Retinal pigment epithelial cell (primary cell): ENCODE measurements at regions not wholly inside any gene's neighbourhood (a gene's known extent, or its start where the extent isn't known, plus 50 kb on each side); places are given as distances from the start of the nearest gene placed in this dataset.
"Not testable (repeated sequence)": the region's sequence is repeated elsewhere in the genome, so short reads cannot be mapped to it uniquely, and the experiment has no call there.

Source experiments
- DNase-seq: peaks from one replicate; pipeline ENCODE4 v3.0.0-alpha.2; 2010; ENCODE audit warnings: low read depth
- H3K4me3 ChIP-seq: 2 replicates; pipeline ENCODE4 v1.5.1; 2011; ENCODE audit warnings: mild to moderate bottlenecking, low read length, control low read depth, moderate library complexity
- TF ChIP-seq, protein P1 (sequence below): conservative IDR thresholded peaks from 2 replicates; pipeline ENCODE4 v1.5.1; 2011; ENCODE audit warnings: low read depth, low read length, control low read depth, inconsistent platforms

DNA sequence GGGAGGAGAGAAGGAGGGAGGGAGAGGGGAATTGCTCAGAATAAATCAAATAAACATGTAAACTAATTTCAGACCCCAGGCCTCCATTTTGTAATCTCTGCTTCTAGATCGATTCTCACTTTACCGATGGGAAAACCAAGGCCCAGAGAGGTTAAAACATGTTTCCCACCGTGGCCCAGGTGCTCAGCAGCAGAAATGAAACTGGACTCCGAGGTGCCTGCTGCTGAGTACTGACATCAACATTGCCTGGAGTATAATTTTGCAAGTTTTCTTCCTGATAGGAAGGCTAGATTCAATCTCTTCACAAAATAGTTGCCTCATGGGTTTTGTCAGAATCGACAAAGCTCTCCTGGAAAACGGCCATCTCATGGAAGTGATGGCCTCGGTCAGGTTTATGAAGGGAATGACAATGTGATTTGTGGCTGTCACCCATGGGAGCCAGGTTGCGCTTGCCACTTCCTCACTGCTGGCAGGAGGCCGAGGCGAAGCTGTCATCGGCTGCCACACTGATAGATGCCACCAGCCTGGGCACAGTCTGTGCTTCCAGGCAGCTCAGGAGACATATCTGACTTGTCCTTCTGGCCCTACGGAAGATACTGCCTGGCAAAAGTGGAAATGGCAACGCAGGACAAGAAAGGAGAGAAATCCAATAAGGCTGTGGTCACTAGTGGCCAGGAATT is 133.1 kb upstream of the LRRN1 start:
- TF ChIP-seq, protein P1, sequence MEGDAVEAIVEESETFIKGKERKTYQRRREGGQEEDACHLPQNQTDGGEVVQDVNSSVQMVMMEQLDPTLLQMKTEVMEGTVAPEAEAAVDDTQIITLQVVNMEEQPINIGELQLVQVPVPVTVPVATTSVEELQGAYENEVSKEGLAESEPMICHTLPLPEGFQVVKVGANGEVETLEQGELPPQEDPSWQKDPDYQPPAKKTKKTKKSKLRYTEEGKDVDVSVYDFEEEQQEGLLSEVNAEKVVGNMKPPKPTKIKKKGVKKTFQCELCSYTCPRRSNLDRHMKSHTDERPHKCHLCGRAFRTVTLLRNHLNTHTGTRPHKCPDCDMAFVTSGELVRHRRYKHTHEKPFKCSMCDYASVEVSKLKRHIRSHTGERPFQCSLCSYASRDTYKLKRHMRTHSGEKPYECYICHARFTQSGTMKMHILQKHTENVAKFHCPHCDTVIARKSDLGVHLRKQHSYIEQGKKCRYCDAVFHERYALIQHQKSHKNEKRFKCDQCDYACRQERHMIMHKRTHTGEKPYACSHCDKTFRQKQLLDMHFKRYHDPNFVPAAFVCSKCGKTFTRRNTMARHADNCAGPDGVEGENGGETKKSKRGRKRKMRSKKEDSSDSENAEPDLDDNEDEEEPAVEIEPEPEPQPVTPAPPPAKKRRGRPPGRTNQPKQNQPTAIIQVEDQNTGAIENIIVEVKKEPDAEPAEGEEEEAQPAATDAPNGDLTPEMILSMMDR, result no peak
- H3K4me3 ChIP-seq, result no peak overlapping the region
- no peak for DNase-seq

DNA sequence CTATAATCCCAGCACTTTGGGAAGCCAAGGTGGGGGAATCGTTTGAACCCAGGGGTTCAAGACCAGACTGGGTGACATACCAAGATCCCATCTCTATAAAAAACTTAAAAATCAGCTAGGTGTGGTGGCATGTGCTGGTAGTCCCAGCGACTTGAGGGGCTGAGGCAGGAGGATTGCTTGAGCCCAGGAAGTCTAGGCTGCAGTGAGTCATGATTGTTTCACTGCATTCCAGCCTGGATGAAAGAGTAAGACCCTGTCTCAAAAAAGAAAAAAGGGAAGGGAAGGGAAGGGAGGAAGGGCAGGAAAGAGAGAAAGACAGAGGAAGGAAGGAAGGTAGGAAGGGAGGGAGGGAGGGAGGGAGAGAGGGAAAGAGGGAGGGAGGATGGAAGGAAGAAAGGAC is 133.7 kb upstream of the LRRN1 start:
- TF ChIP-seq, protein P1, result no peak
- DNase-seq, result peak; percentile 70
- H3K4me3 ChIP-seq, result no peak overlapping the region

- TF ChIP-seq, protein P1, result no peak
- no peak overlapping the region for H3K4me3 ChIP-seq
- DNase-seq, result peak; percentile 30
Measured at GRCh38 chr3:3664935-3665334, 134.3 kb upstream of the LRRN1 start.

GRCh38 chr3:3662610-3663009 is 136.6 kb upstream of the LRRN1 start:
- no peak overlapping the region for H3K4me3 ChIP-seq
- TF ChIP-seq, protein P1, result no peak
- DNase-seq, result no peak

DNA sequence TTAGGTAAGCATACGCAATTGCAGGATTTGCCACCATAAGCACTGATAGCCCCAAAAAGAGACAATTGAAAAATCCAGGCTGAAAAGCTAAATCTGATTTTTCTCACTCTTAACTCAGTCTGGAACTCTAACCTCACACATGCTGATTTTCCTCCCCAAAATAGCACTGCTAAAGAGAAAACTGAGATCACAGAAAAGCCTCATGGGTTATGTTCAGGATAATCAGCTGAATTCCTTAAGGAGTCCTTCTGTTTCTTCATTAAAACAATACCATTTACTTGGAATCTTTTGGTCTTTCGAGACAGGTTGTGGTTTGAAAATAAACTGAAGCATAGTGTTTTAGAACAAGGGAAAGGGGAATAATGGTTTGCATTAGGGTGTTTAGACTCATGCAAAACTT is 144.3 kb upstream of the LRRN1 start:
- no peak for DNase-seq
- TF ChIP-seq, protein P1, result no peak
- no peak overlapping the region for H3K4me3 ChIP-seq

GRCh38 chr3:3648988-3649679 is 150.1 kb upstream of the LRRN1 start:
- TF ChIP-seq, protein P1, result no peak
- no peak for DNase-seq

GRCh38 chr3:3646934-3647333 is 152.3 kb upstream of the LRRN1 start:
- no peak for DNase-seq
- TF ChIP-seq, protein P1, result no peak
- H3K4me3 ChIP-seq, result no peak overlapping the region

More at GRCh38 chr3:3648988-3649679, 150.1 kb upstream of the LRRN1 start:
- H3K4me3 ChIP-seq, result no peak overlapping the region

DNA sequence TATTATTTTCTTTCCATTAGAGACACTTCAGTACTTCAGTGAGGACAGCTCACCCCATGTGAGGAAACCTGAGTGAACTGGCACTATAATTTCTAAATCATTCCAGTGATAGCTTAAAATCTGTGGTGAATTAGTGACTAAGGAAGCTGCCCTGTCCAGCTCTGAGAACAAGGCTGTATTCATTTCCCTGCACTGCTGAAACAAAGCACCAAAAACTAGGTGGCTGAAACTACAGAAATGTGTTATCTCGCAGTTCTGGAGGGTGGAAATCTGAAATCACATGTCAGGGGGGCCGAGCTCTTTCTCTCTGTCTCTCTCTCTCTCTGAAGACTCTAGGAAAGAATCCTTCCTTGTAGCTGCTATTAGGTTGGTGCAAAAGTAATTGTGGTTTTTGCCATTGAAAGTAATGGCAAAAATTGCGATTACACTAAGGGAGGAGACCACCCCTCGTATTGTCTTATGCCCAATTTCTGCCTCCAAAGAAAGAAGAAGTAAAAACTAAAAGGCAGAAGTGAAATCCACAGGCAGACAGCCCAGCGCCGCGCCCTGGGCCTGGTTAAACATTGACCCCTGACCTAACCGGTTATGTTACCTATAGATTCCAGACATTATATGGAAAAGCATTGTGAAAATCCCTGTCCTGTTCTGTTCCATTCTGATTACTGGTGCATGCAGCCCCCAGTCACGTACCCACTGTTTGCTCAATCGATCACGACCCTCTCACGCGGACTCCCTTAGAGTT is 153.0 kb upstream of the LRRN1 start:
- H3K4me3 ChIP-seq, DNase-seq: not testable (repeated sequence)
